ENCODE measurements at regions not wholly inside any gene's neighbourhood (a gene's known extent, or its start where the extent isn't known, plus 50 kb on each side); places are given as distances from the start of the nearest gene placed in this dataset.
"Not testable (repeated sequence)": the region's sequence is repeated elsewhere in the genome, so short reads cannot be mapped to it uniquely, and the experiment has no call there.

GRCh38 chr17:72458301-72458700 lies 337.5 kb downstream of the SOX9 start:
- DNase-seq: no peak

GRCh38 chr17:72460711-72461110 lies 339.9 kb downstream of the SOX9 start:
- no peak for DNase-seq

- DNase-seq: no peak
Measured at GRCh38 chr17:72461757-72462156, 340.9 kb downstream of the SOX9 start.

- DNase-seq: no peak
Measured at GRCh38 chr17:72462407-72462806, 341.6 kb downstream of the SOX9 start.

GRCh38 chr17:72462814-72463213 lies 342.0 kb downstream of the SOX9 start:
- no peak for DNase-seq

- no peak for DNase-seq
Measured at GRCh38 chr17:72463287-72464102, 342.7 kb downstream of the SOX9 start.

GRCh38 chr17:72464221-72464620 lies 343.4 kb downstream of the SOX9 start:
- not testable (repeated sequence) for DNase-seq

GRCh38 chr17:72465191-72466024 lies 344.6 kb downstream of the SOX9 start:
- DNase-seq: peak; percentile 84

GRCh38 chr17:72466199-72466598 lies 345.4 kb downstream of the SOX9 start:
- no peak for DNase-seq

- peak; percentile 16 for DNase-seq
Measured at GRCh38 chr17:72466606-72467005, 345.8 kb downstream of the SOX9 start.

GRCh38 chr17:72467841-72468653 lies 347.2 kb downstream of the SOX9 start:
- no peak for DNase-seq

- no peak for DNase-seq
Measured at GRCh38 chr17:72468841-72469240, 348.0 kb downstream of the SOX9 start.

GRCh38 chr17:72470121-72470705 lies 349.4 kb downstream of the SOX9 start:
- DNase-seq: no peak

GRCh38 chr17:72470734-72471133 lies 349.9 kb downstream of the SOX9 start:
- DNase-seq: no peak

GRCh38 chr17:72471296-72471695 lies 350.5 kb downstream of the SOX9 start:
- no peak for DNase-seq

GRCh38 chr17:72472106-72472505 lies 351.3 kb downstream of the SOX9 start:
- no peak for DNase-seq

- not testable (repeated sequence) for DNase-seq
Measured at GRCh38 chr17:72472853-72473390, 352.1 kb downstream of the SOX9 start.

- DNase-seq: no peak
Measured at GRCh38 chr17:72474243-72474642, 353.4 kb downstream of the SOX9 start.

GRCh38 chr17:72474719-72475477 lies 354.1 kb downstream of the SOX9 start:
- no peak for DNase-seq

GRCh38 chr17:72476134-72476533 lies 355.3 kb downstream of the SOX9 start:
- DNase-seq: no peak

- no peak for DNase-seq
Measured at GRCh38 chr17:72476575-72476986, 355.8 kb downstream of the SOX9 start.

GRCh38 chr17:72477491-72477890 lies 356.7 kb downstream of the SOX9 start:
- DNase-seq: peak; percentile 77
